NB4 (cell line): ENCODE measurements at regions not wholly inside any gene's neighbourhood (a gene's known extent, or its start where the extent isn't known, plus 50 kb on each side); places are given as distances from the start of the nearest gene placed in this dataset.

ENCODE experiments used
- CTCF ChIP-seq: IDR thresholded peaks from one replicate; pipeline ENCODE4 v1.5.1; 2012; ENCODE audit warnings: low read depth, low read length
- TF ChIP-seq, protein P1 (sequence below): IDR thresholded peaks from 2 replicates; pipeline ENCODE4 v1.6.1; 2011; ENCODE audit warnings: low read depth, low read length

DNA sequence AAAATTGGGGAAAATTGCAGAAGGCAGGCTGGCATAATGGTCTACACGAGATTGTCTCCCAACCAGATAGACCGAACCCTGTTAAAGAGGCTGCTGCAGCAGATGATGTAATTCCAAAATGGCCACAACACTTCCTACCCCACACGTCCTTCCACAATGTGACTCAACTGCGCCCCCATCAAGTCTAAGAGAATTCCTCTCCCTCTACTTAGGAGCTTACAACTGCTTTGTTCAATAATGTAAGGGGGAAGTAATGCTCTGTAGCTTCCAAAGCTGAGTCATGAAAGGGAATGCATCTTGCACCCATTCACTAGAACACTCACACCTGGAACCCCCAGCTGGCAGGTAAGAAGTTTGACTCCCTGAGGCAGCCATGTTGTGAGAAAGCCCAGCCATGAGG, 117.8 kb upstream of the IRS2 start:
- TF ChIP-seq CTCF: peak; percentile 22
- TF ChIP-seq, protein P1, sequence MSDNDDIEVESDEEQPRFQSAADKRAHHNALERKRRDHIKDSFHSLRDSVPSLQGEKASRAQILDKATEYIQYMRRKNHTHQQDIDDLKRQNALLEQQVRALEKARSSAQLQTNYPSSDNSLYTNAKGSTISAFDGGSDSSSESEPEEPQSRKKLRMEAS: 0 out of 2 replicates have a peak, but pooled peaks have one; percentile 19
